ENCODE measurements at regions not wholly inside any gene's neighbourhood (a gene's known extent, or its start where the extent isn't known, plus 50 kb on each side); places are given as distances from the start of the nearest gene placed in this dataset.

- TF ChIP-seq CTCF (conservative IDR thresholded peaks at IDR 0.05 in 1 of 2, IDR thresholded peaks at IDR 0.05 in 1 of 2; ENCODE audit: low read depth in 1 of 2, low read length in 2 of 2) (no peak), EZH2 (IDR thresholded peaks at IDR 0.05; ENCODE audit: low read length, missing control alignments) (no peak)
Observed at GRCh38 chr14:32013083-32013482, 64.0 kb upstream of the ARHGAP5 start.

Data from fibroblast of lung (primary cell).